HG02981 (cell line): ENCODE measurements at regions not wholly inside any gene's neighbourhood (a gene's known extent, or its start where the extent isn't known, plus 50 kb on each side); places are given as distances from the start of the nearest gene placed in this dataset.

Experiments
- ATAC-seq: cut with Tn5 transposase; IDR thresholded peaks from one replicate; pipeline ENCODE4 v1.9.1; 2021; ENCODE audit warnings: mild to moderate bottlenecking, moderate library complexity; ENCODE audit not compliant: unreplicated experiment

- peak; percentile 84 for ATAC-seq
These were observed 186.2 kb downstream of the REEP3 start for GRCh38 chr10:63707254-63707910.

GRCh38 chr10:63708421-63708820 lies 187.2 kb downstream of the REEP3 start:
- no peak for ATAC-seq

GRCh38 chr10:63710703-63711102 lies 189.5 kb downstream of the REEP3 start:
- ATAC-seq, result no peak

- no peak for ATAC-seq
These were observed 190.2 kb downstream of the REEP3 start for GRCh38 chr10:63711361-63711760.

GRCh38 chr10:63711867-63712716 lies 190.9 kb downstream of the REEP3 start:
- ATAC-seq, result no peak

GRCh38 chr10:63712717-63713115 lies 191.5 kb downstream of the REEP3 start:
- no peak for ATAC-seq

GRCh38 chr10:63713191-63714144 lies 192.3 kb downstream of the REEP3 start:
- ATAC-seq, result no peak

- no peak for ATAC-seq
These were observed 194.9 kb downstream of the REEP3 start for GRCh38 chr10:63716016-63716580.

- ATAC-seq, result no peak
These were observed 196.0 kb downstream of the REEP3 start for GRCh38 chr10:63717027-63717715.

- no peak for ATAC-seq
These were observed 196.8 kb downstream of the REEP3 start for GRCh38 chr10:63718006-63718405.

GRCh38 chr10:63718421-63718820 lies 197.2 kb downstream of the REEP3 start:
- ATAC-seq, result no peak

GRCh38 chr10:63719226-63719856 lies 198.1 kb downstream of the REEP3 start:
- no peak for ATAC-seq

GRCh38 chr10:63720072-63720537 lies 198.9 kb downstream of the REEP3 start:
- peak; percentile 49 for ATAC-seq

- peak; percentile 74 for ATAC-seq
These were observed 199.5 kb downstream of the REEP3 start for GRCh38 chr10:63720676-63721075.

GRCh38 chr10:63722537-63722936 lies 201.3 kb downstream of the REEP3 start:
- ATAC-seq, result no peak

GRCh38 chr10:63723320-63723719 lies 202.1 kb downstream of the REEP3 start:
- ATAC-seq, result no peak

- ATAC-seq, result no peak
These were observed 202.5 kb downstream of the REEP3 start for GRCh38 chr10:63723741-63724140.

- no peak for ATAC-seq
These were observed 203.7 kb downstream of the REEP3 start for GRCh38 chr10:63724922-63725321.

GRCh38 chr10:63726867-63727266 lies 205.7 kb downstream of the REEP3 start:
- no peak for ATAC-seq

- ATAC-seq, result no peak
These were observed 206.4 kb downstream of the REEP3 start for GRCh38 chr10:63727636-63728035.
